SHP77 treated with DMSO at 0.1 percent for 48 hours (cell line): ENCODE measurements at regions not wholly inside any gene's neighbourhood (a gene's known extent, or its start where the extent isn't known, plus 50 kb on each side); places are given as distances from the start of the nearest gene placed in this dataset.
"Not testable (repeated sequence)": the region's sequence is repeated elsewhere in the genome, so short reads cannot be mapped to it uniquely, and the experiment has no call there.

ENCODE experiments used
- DNase-seq: peaks from one replicate; lab custom pipeline; 2025; lab: John Stamatoyannopoulos, UW

DNA sequence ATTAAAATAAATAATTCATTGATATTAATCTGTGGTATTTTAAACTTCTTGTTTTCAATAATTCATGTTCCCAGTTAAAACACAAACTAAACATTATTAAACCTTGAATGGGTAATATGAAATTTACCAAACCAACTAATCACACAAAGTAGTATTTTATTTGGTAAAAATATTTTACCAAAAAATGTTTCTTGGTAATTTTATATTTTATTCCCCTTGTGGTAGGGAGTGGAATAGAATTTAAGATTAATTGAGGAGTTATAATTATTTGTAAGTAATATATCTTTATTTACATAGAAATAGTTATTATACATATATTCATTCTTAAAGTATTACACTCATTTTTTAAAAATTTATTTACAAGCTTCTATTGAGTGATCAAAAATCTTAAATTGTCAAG lies 1350.9 kb downstream of the OTOL1 start:
- DNase-seq, result no peak

DNA sequence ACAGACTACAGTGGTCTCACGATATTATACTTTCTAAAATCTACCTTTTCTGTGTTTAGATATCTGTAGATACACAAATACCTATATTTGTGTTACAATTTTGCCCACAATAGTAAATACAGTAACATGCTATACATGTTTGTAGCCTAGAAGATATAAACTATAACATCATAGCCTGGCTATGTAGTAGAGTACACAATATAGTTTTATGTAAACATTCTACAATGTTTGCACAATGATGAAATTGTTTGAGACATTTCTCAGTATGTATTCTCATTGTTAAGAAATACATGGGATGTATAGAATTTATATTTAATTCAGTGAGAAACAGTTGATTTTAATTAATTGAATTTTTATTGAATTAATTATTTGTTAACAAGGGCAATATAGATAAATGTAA lies 1367.0 kb downstream of the OTOL1 start:
- DNase-seq, result no peak

DNA sequence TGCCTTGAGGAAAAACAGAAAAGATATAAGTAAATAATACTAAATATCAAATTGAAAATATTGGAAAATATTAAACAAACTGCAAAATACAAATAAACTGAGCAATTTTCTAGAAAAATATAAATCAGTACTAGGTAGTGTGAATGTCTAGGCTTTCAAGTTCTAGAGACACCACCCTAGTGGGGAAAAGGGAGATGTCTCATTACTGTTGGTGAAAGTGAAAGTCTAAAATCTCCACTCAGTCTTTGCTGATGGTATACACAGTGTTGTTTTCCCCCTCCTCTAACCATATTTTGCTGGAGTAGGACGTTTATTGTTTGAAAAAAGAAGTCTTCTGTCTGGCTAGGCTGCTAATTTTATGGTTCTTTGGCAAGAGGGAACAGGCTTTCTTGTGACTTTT lies 1368.9 kb downstream of the OTOL1 start:
- no peak for DNase-seq

DNA sequence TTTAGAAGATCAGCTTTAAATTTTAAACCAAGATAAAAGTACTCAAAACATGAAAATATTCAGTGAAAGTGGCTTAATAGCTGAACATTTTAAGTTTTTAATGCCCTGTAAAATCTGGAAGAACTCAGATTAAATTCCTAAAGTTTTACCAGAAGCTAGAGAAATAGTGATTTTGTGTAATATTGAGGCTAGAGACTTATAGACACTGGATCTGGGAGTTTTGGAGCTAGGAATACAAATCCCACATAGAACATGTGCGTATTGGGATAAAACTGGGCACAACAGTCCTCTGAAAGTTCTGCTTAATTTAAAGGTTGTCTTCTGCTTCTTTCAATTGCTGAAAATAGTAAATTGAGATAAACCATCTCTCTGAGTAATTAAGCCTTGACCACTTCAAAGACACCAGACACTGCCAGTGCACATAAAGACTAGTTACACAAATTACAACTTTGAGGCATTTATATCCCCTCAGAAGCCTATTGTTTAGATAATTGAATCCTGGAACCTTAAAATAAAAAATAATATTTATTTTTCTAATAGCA lies 1382.5 kb downstream of the OTOL1 start:
- no peak for DNase-seq

DNA sequence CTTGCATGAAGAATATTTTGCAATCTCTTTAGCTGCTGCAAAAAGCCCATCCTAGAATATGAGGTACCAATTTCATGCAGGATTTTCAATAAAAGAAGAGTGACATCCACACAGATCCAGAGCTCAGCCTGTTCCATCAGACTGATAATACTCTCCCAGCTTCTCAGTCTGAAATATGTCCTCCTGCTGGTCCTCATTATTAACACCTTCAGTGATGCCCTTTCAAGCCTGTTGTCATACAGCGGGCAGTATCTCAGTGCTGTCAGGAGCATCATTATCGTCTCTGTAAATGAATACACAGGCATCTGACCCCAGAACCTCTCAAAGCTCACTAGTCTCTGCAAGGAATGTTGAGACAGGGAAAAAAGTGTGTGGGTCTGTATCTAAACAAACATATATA lies 1387.8 kb downstream of the OTOL1 start:
- DNase-seq, result no peak

DNA sequence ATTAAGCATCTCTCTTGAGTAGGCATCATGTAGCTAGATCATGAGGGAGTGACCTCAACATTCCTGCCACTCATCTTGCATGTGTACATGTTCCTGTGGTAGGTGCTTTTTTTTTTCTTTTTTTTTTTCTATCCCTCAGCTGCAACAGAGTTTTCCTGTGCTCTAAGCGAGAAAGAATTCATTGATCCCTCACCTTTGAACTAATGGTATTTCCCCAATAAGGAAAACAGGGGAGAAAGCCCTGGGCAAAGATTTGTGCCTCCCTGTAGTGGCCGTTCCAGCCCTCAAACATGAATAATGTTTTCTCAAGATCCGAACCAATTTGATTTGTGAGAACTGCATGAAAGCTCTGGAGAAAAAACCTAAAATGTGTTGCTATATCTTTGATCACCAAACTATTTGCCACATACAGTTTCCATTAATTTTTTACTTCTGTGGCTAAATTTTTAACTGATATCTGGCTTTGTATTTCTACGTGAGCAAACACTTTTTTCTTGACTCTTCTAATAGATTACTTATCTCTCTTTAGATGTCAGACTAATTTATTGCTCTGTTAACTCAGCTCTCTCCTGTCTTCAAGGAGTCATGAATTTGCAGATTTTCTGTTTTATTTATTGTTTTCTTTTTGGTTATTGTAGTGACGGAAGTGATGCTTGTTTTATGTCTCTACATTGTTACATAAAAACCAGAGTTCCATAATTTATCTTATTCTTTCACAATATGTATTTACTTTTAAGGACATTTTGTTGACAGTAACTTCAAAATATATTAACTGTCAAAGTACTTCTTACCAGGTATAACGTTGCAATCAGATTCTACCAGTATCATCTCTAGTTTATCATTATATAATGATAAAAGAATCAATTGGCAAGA lies 1396.5 kb downstream of the OTOL1 start:
- DNase-seq, result no peak

DNA sequence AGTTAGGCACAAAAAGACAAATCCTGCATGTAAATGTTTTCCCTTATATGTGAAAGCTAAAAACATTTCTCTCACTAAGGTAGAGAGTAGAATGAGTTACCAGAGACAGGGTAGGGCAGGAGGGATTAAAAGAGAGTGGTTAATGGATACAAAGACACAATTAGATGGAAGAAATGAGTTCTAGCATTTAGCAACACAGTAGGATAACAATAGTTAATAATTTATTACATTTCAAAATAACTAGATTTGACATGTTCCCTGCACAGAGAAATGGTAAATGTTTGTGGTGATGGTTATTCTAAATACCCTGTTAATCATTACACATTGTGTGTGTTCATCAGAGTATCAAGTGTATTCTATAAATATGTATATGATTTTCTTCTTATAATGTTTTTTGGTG lies 1400.7 kb downstream of the OTOL1 start:
- no peak for DNase-seq

DNA sequence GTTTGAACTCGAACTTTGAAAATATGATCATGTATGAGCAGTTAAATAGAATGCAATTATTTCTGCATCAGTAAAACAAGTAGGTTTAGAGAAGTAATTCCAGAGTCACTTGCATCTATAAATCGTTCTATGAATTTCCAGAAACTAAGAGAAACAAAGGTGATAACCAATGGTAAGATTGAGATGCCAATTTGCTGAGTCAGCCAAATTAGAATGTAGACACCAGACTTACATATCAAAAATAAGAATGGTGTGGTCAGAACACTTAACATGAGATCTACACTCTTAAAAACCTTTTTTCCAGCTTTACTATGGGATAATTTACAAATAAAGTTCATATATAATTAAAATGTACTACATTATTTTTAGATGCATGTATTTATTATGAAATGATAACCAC lies 1435.9 kb downstream of the OTOL1 start:
- DNase-seq, result no peak

DNA sequence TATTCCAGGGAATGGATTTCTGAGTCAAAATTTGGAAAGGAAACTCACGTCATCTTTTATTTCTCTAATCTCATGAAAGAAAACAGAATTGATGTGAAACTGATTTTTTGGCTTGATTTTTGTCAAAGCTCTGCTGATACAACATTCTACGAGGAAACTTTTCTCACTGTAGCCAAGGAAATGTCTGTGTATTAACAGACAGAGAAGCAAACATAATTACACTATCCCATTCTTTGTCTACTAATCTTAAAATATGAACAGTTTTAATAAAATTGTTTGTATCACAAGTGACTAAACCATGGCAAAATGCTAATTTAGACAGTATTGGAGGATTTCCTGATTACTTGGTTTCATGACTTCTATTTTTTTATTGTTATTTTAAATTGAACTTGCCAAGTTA lies 1437.0 kb downstream of the OTOL1 start:
- DNase-seq, result no peak

DNA sequence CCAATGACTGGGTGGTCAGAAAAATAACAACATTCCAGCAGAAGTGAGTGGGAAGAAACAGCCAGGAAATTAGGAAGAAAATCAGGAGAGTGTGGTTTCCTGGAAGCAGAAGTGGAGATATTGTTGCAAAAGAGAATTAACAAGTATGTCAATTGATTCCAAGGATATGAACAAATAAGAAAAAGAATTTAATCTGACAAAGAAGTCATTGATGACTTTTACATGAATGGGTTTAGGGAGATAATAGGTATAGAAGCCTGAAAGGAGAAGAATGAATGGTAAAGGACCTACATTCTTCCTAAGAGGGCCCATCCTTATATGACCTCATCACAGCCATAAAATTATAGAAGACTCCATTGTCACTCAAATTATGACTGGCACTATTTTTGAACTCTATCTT lies 1440.1 kb downstream of the OTOL1 start:
- DNase-seq, result no peak

DNA sequence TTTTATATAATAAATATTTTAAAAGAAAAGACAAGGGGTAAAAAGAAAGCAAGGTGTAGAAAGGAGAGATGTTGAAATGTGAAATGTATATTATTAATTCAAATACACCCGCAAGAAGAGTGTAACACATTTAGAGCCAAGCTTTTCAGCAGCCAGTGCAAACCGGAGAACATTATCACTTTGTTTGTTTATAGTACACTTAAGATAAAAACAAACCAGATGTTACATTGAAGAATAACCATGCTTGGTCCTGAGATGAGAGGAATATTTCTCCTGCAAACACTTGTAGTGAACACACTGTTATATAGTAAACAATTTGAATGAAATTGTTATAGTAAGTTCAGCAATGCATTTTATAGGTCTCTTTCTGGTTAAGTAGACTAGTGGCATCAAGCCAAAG lies 1441.5 kb downstream of the OTOL1 start:
- DNase-seq, result no peak

DNA sequence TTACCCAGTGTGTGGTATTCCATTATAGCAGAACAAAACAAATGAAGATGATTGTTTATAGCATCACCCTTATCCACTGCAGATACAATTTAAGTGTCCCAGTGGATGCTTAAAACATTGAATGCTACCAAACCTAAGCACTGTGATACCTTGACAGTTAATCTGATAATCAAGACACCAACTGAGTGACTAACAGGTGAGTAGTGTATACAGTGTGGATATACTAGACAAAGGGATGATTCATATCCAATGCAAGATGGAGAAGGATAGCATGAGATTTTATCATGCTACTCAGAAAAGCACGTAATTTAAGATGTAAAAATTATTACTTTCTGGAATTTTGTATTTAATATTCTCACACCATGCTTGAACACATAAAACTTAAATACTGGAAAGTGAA lies 1449.0 kb downstream of the OTOL1 start:
- no peak for DNase-seq

DNA sequence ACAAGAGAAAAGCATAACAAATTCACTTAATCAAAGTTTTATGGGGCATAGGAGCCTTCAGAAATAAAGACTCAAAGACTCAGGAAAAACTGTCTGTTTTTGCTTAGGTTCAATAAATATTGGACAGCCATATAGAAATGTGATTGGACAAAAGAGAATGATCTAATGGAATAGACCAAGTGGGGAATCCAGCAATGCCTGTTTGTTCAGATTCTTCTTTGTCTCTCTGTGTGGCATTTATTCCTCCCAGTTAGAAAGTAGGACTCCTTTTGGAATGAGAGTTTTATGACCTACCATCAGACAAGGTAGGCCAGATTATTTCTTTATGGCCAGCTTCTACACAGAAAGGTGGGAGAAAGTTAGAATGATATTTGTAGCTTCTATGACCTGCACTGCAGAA lies 1460.1 kb downstream of the OTOL1 start:
- no peak for DNase-seq

DNA sequence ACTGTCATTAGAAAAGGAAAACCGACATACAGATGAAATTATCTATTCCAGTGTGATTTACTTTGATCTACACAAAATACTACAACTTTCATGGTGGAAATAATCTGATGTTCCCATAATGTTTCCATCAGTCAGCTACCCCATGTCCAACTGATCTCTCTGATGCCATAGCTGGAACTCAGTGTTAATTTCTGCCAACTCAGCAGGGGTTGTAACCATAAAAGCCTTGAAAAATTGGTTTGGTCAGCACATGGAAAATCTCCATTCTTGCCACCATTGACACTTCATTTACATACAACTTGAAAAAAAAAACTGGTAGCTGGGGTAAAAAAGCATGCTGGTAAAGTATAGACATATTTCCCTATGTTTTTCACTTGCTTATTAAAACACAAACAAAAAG lies 1463.7 kb downstream of the OTOL1 start:
- DNase-seq, result no peak

DNA sequence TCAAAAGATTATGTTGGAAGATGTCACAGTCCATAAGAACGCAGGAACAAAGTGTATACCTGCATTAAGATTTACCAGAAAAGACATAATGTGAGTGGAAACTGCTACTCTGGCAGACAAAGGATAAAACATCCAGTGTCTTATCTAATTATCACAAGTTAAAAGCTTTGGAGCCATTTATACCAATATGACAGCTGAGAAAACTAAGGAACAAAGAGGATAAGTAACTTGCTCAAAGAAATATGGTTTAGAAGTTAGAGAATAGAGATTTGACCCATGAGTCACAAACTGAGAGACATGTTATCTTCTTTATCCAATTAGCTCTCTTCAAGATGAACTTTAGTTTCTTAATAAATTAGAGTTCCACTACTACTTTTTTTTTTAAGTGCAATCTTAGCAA lies 1473.7 kb downstream of the OTOL1 start:
- no peak for DNase-seq

DNA sequence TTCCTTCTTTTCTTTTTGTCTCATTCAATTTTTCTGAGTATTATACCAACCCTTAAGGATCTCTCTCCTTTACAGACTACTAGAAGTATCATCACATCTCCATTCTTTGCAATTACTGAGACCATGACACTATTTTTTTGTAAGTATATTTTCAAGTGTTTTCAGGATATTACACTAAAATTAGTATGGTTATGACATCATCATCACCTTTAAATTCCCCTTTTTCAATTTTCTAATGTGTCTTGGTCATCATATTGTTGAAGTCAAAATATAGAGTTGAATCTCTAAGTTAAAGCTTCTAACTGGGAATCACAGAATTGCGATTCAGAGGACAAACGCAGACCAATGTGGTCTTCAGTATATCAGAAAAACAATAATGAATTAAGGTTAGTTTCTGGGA lies 1475.1 kb downstream of the OTOL1 start:
- DNase-seq, result no peak

DNA sequence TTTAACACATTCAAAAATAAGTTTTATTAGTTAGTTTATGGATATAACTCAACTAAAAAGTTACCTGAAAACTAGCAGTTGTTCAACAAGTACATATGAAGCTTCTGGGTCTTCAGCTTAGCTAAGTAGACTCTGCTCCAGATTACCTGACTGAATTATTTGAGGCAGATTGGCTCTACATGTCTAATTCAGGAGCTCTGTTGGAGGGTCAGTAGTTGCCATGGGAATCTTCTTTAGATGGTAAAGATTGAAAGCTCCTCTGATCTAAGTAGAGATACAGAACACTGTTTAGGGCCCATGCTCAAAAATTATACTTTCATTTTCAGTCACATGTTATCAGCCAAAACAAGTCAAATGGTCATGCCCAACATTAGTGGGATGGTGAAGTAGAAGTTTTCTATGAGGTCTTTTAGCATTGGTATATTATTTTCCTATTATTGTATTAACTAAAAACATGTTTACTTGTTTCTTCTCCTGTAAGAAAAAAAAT lies 1476.9 kb downstream of the OTOL1 start:
- DNase-seq, result no peak

DNA sequence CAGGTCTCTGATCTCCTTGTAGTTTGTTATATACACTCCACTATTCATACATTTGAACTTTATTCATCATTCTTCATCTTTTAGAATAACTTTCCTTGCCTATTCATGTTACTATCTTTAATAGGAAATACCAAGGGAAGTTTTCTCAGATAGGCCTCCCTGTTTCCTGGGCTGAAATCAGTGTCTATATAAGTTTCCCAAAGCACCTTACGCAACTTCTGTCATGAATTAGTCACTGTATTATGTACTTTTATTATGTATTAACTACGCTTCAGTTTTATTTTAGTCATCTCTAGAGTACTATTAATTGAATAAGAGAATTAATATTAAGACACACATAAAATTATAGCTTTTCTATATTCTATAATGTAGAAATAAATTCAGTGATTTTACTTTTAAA lies 1481.5 kb downstream of the OTOL1 start:
- no peak for DNase-seq

DNA sequence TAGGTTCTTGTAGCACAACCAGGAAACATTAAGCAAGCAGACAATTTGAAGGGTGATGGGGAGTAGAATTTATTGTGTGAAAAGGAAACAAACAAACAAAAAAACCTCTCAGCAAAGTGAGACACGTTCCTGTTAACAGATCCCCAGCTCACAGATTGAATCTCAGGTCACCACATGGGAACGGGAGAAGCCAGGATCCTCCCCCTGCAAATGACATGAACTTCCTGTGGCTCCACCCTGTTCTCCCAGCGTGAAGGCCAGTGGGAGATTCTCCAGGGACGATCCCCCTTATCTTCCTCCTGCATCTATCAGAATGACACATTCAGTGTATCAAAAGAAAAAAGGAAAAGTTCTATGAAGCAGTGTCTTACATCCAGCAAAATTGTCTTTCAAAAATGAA lies 1488.1 kb downstream of the OTOL1 start:
- no peak for DNase-seq

DNA sequence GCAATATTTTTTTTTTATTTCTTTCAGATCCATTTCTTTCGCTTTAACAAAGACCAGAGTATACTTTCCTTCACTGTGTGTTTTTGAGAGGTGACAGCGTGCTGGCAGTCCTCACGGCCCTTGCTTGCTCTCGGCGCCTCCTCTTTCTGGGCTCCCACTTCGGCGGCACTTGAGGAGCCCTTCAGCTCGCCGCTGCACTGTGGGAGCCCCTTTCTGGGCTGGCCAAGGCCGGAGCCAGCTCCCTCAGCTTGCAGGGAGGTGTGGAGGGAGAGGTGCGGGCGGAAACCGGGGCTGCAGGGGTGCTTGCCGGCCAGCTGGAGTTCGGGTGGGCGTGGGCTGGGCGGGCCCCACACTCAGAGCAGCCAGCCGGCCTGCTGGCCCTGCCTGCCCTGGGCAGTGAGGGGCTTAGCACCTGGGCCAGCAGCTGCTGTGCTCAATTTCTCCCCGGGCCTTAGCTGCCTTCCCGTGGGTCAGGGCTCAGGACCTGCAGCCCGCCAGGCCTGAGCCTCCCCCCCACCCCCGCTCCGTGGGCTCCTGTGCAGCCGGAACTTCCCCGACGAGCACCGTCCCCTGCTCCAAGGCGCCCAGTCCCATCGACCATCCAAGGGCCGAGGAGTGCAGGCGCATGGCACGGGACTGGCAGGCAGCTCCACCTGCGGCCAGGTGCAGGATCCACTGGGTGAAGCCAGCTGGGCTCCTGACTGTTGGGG lies 1490.6 kb downstream of the OTOL1 start:
- not testable (repeated sequence) for DNase-seq

DNA sequence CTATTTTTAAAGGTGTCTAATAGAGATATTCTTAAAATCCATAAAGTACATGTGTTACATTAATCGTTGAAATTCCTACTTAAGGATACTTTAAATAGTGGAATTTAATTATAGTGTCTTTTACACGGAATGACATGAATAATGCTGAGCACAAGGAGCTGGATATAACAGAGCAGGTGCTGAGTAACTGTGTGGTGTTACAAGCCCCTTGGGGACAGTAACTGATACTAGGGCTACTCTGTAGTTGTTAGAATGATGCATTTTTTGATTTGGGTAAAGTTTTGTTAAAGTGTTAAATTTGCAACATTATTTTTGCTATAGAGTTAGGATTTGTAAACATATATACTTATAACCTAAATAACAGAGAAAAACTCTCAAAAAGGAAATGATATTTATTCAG lies 1496.1 kb downstream of the OTOL1 start:
- DNase-seq, result no peak

DNA sequence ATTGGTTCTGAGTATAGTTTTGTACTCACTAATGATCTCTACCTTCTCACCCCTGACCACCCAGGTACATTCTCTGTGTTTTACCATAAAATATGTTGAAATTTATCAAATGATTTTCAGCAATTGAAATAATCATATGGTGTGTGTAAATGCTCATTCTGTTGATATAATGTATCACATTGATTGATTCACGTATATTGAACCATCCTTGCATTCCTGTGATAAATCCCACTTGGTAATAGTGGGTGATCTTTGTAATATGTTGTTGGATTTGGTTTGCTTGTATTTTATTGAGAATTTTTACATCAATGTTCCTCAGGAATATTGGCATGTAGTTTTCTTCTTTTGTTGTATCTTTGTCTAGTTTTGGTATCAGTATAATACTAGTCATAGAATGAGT lies 1497.6 kb downstream of the OTOL1 start:
- no peak for DNase-seq

DNA sequence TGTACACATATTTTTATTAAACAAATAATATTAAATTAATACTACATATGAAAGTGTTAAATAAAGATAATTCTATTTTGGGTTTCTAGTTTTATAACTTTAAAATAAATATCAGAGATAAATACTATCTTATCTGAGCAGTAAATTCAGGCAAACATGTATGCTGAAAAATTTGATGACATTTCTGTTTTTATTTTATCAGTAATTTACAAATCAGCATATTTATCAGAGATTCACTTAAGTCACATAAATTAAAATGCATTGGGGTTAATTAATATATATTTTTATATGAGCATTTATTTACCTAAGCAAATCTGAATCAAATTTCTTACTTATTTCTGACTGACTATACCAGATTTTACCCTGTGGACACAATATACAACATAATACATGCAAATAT lies 1499.8 kb downstream of the OTOL1 start:
- DNase-seq, result no peak
